T-helper 22 cell (primary cell): ENCODE measurements at regions not wholly inside any gene's neighbourhood (a gene's known extent, or its start where the extent isn't known, plus 50 kb on each side); places are given as distances from the start of the nearest gene placed in this dataset.

Experiments used
- DNase-seq: peaks from one replicate; pipeline ENCODE4 v3.0.0-alpha.2; 2020; ENCODE audit warnings: low read depth

- no peak for DNase-seq
Measured at GRCh38 chr6:105849746-105850145, 236.4 kb upstream of the PRDM1 start.

- DNase-seq: no peak
Measured at GRCh38 chr6:105847433-105847832, 238.7 kb upstream of the PRDM1 start.

- no peak for DNase-seq
Measured at GRCh38 chr6:105844275-105844883, 241.8 kb upstream of the PRDM1 start.

GRCh38 chr6:105839266-105839665 lies 246.9 kb upstream of the PRDM1 start:
- no peak for DNase-seq

- DNase-seq: no peak
Measured at GRCh38 chr6:105838171-105838570, 248.0 kb upstream of the PRDM1 start.

- DNase-seq: no peak
Measured at GRCh38 chr6:105836889-105837288, 249.2 kb upstream of the PRDM1 start.

GRCh38 chr6:105836379-105836778 lies 249.8 kb upstream of the PRDM1 start:
- no peak for DNase-seq

- DNase-seq: no peak
Measured at GRCh38 chr6:105835373-105835772, 250.8 kb upstream of the PRDM1 start.

- no peak for DNase-seq
Measured at GRCh38 chr6:105833959-105834947, 251.9 kb upstream of the PRDM1 start.

GRCh38 chr6:105832313-105832761 lies 253.8 kb upstream of the PRDM1 start:
- no peak for DNase-seq

- DNase-seq: no peak
Measured at GRCh38 chr6:105831311-105832097, 254.6 kb upstream of the PRDM1 start.

- no peak for DNase-seq
Measured at GRCh38 chr6:105825210-105825609, 260.9 kb upstream of the PRDM1 start.

- DNase-seq: no peak
Measured at GRCh38 chr6:105824732-105825131, 261.4 kb upstream of the PRDM1 start.

- DNase-seq: no peak
Measured at GRCh38 chr6:105821777-105822176, 264.4 kb upstream of the PRDM1 start.

GRCh38 chr6:105821027-105821426 lies 265.1 kb upstream of the PRDM1 start:
- no peak for DNase-seq

GRCh38 chr6:105819745-105820144 lies 266.4 kb upstream of the PRDM1 start:
- no peak for DNase-seq

- DNase-seq: no peak
Measured at GRCh38 chr6:105818505-105818904, 267.6 kb upstream of the PRDM1 start.

- DNase-seq: no peak
Measured at GRCh38 chr6:105817961-105818360, 268.2 kb upstream of the PRDM1 start.

GRCh38 chr6:105817370-105817769 lies 268.8 kb upstream of the PRDM1 start:
- no peak for DNase-seq

- DNase-seq: no peak
Measured at GRCh38 chr6:105816847-105817246, 269.3 kb upstream of the PRDM1 start.

- no peak for DNase-seq
Measured at GRCh38 chr6:105815661-105816555, 270.2 kb upstream of the PRDM1 start.
